Ovary (tissue), 7 donors: ENCODE measurements at regions not wholly inside any gene's neighbourhood (a gene's known extent, or its start where the extent isn't known, plus 50 kb on each side); places are given as distances from the start of the nearest gene placed in this dataset.

Source experiments
- DNase-seq, 5 donors: peaks; one replicate each; pipeline ENCODE4 v3.0.0-alpha.2; 2019 to 2020
- H3K27ac ChIP-seq, 2 donors: fragments of 200-600 bp; one replicate each; pipeline versions ENCODE4 v1.5.1 to v1.8.0; 2019 to 2022
- H3K27me3 ChIP-seq: fragments of 200-600 bp; one replicate; pipeline ENCODE4 v1.8.0; 2022
- H3K36me3 ChIP-seq: fragments of 200-600 bp; sonication (generic); one replicate; pipeline ENCODE4 v1.5.1; 2019
- H3K4me1 ChIP-seq: one replicate; pipeline ENCODE4 v1.8.1; 2013; ENCODE audit warnings: mild to moderate bottlenecking, moderate library complexity; ENCODE audit not compliant: insufficient read depth
- H3K4me3 ChIP-seq: fragments of 200-600 bp; sonication (generic); one replicate; pipeline ENCODE4 v1.5.1; 2017
- H3K9me3 ChIP-seq, 2 donors: fragments of 200-600 bp in 1 of 2; sonication (generic) in 1 of 2; one replicate each; pipeline versions ENCODE4 v1.5.1 to v1.8.1; 2013 to 2019; ENCODE audit warnings: mild to moderate bottlenecking in 1 of 2, moderate library complexity in 1 of 2
- CTCF ChIP-seq, 3 donors: fragments of 450-650 bp in 2 of 3; fragments of 200-600 bp in 1 of 3; IDR thresholded peaks; one replicate each; pipeline versions ENCODE4 v1.5.1 to v1.8.0; 2016 to 2022; ENCODE audit warnings: antibody characterized with exemption in 3 of 3, mild to moderate bottlenecking in 1 of 3
- EP300 ChIP-seq: sonication (generic); formaldehyde crosslinking; IDR thresholded peaks from one replicate; pipeline ENCODE4 v1.6.1; 2017; ENCODE audit warnings: antibody characterized with exemption
- POLR2A ChIP-seq: fragments of 450-650 bp; IDR thresholded peaks from one replicate; pipeline ENCODE4 v1.6.1; 2017; ENCODE audit warnings: antibody characterized with exemption, mild to moderate bottlenecking, moderate library complexity
- WGBS, 3 donors: extraction: QIAGEN DNeasy Blood & Tissue Kit in 1 of 3; methylation state at CpG; one replicate each; pipeline versions ENCODE4 v1.1.5 to v1.1.7; 2013 to 2017; 5-methylcytosine and 5-hydroxymethylcytosine counted together
- intact Hi-C, 4 donors: fragments of 100-400 bp; cut with DNase I; formaldehyde crosslinking; loops; one replicate each; pipeline versions ENCODE4 v1.11.0 to v1.15.1; 2022 to 2023
- donor health status: DM: no; HTN: no; CAD: no; lungs with moderate emphysema.
- donor health status: DM: no; HTN: no; CAD: no.
- donor health status: Bipolar disorder and iron deficiency.
- donor health status: DM: no; HTN: no; CAD: no.
- donor health status: DM: yes; HTN: yes; CAD: no.

GRCh38 chr6:97805596-97805995, 522.6 kb upstream of the MMS22L start:
- no peak for DNase-seq
- H3K27ac ChIP-seq: no peak overlapping the region
- intact Hi-C loops: no loop called here
- H3K9me3 ChIP-seq: no peaks in the 10 kb centered on the region
- H3K4me1 ChIP-seq: no peaks in the 10 kb centered on the region
- no peak for TF ChIP-seq POLR2A
- no peak for TF ChIP-seq EP300
- TF ChIP-seq CTCF (IDR thresholded peaks at IDR 0.05): no peak
- H3K27me3 ChIP-seq: no peaks in the 10 kb centered on the region
- H3K36me3 ChIP-seq: no peaks in the 10 kb centered on the region
- H3K4me3 ChIP-seq: no peak overlapping the region

DNA sequence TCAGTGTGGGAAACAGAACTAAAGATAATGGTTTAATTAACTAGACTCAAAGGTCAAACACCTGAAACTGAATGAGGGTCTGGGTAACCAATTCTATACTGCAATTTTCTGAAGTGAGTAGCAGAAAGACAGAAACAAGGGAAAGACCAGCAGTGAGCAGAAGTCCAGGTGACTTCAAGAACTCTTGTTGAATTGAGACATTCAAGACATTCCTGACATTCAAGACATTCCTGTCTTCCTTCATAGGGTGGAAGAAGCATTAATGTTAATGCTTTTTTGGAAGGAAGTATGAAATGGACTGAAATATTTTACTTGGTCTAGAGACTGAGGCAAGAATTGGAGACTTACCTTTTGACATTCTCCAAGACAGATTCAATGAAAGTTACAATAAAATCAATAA, 529.9 kb upstream of the MMS22L start:
- no peak overlapping the region for H3K4me3 ChIP-seq
- H3K27ac ChIP-seq: no peak overlapping the region
- H3K9me3 ChIP-seq: no peaks in the 10 kb centered on the region
- H3K36me3 ChIP-seq: no peaks in the 10 kb centered on the region
- TF ChIP-seq EP300 (no peak), POLR2A (no peak), CTCF (IDR thresholded peaks at IDR 0.05) (no peak)
- H3K4me1 ChIP-seq: no peaks in the 10 kb centered on the region
- H3K27me3 ChIP-seq: no peaks in the 10 kb centered on the region
- no peak for DNase-seq
- intact Hi-C loops: no loop called here

DNA sequence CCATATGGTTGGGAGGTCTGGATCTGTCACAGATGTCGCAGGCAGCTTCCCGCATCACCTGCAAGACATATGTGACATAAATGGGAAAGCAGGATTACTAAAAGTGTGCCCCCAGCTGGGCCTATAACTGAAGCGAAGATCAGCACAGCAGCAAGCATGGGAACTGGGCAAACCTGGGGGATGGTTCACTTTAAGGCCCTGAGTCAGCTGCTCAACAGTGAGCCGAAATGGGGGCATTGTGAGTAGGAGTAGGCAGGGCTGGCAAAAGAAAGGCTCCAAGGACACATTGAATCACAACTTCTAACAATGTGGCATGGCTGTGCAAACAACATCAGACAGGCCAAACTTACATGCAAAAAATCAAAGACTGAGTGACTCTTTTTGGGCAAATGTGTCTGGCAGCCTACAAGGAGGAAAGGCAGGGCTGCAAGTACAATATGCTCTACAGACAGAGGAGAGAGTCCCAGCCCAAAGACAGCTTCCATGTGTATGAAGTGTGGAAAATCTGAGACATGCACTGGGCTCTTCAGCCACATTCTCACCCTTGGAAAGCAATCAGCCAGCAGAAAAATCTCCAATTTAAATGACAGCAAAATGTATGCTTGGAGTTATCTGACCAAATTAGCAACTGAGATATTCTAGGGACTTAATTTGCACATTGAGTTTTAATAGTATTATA, 531.0 kb upstream of the MMS22L start:
- no peak overlapping the region for H3K4me3 ChIP-seq
- no peak for TF ChIP-seq POLR2A
- 68 to 77% (median 73%) methylated on average over 4 of the region's 4 CpGs for WGBS, 3 donors
- H3K27me3 ChIP-seq: no peaks in the 10 kb centered on the region
- intact Hi-C loops: no loop called here
- H3K36me3 ChIP-seq: no peaks in the 10 kb centered on the region
- DNase-seq: no peak
- no peaks in the 10 kb centered on the region for H3K9me3 ChIP-seq
- no peaks in the 10 kb centered on the region for H3K4me1 ChIP-seq
- H3K27ac ChIP-seq: no peak overlapping the region

GRCh38 chr6:97815301-97815812, 532.3 kb upstream of the MMS22L start:
- Histone ChIP-seq H3K4me1 (no peaks in the 10 kb centered on the region), H3K27ac (no peak overlapping the region), H3K36me3 (no peaks in the 10 kb centered on the region), H3K4me3 (no peak overlapping the region), H3K27me3 (no peaks in the 10 kb centered on the region), H3K9me3 (no peaks in the 10 kb centered on the region)
- 47 to 90% (median 68%) methylated on average over 2 of the region's 2 CpGs for WGBS, 3 donors
- DNase-seq: no peak
- no peak for TF ChIP-seq POLR2A
- no peak for TF ChIP-seq CTCF (IDR thresholded peaks at IDR 0.05)
- no peak for TF ChIP-seq EP300
- intact Hi-C loops: no loop called here

DNA sequence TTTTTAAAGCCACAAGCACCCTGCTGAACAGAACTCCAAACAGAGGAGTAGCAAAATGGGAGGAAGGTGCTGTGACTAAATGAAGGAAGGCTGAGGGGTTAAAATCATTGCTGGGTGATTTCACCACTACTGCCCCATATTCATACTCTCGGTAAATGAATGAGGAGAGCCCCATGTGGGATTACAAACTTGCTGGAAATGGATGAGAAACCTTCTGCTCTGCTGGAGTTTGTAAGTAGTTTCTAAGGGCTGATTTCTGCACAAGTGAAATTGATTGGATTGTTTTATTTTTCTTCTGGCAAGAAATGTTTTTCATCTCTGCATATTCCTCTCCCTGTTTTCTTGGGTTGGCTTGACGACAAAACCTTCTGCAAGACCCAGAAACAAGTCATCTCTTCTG, 533.5 kb upstream of the MMS22L start:
- DNase-seq: no peak
- no peak for TF ChIP-seq EP300
- no peak for TF ChIP-seq POLR2A
- TF ChIP-seq CTCF (IDR thresholded peaks at IDR 0.05): no peak
- Histone ChIP-seq H3K36me3 (no peaks in the 10 kb centered on the region), H3K4me3 (no peak overlapping the region), H3K27me3 (no peaks in the 10 kb centered on the region), H3K27ac (no peak overlapping the region), H3K9me3 (no peaks in the 10 kb centered on the region), H3K4me1 (no peaks in the 10 kb centered on the region)
- WGBS, 3 donors: 34 to 63% (median 45%) methylated on average over 2 of the region's 2 CpGs
- intact Hi-C loops: no loop called here
